ENCODE measurements at regions not wholly inside any gene's neighbourhood (a gene's known extent, or its start where the extent isn't known, plus 50 kb on each side); places are given as distances from the start of the nearest gene placed in this dataset.
A peak's percentile ranks its signal among the peaks of the same experiment; 100 is the strongest.

DNA sequence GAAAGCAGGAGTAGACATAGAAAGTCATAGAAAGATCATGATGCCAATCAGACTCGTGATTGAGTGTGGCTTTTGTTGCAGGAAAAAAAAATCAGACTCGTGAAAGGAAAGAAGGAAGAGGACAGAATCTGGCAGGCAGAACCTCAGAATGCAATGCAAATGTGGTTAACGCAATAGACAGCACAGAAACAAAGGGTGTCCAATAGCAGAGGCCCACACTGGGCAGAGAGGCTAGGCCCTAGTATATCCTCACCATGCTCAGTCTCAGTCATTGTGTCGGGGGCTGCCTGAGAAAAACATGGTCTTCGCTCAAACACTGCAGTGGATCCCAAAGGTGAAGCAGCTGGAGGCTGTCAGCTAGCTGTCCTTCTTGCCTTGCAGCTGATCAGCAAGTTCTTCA lies 102.8 kb upstream of the MAOA start:
- Histone ChIP-seq H3K9me3 (no peaks in the 10 kb centered on the region), H3K27ac (no peak overlapping the region), H3K4me1 (ENCODE audit: insufficient read depth) (no peaks in the 10 kb centered on the region), H3K36me3 (no peaks in the 10 kb centered on the region), H3K27me3 (no peaks in the 10 kb centered on the region), H3K4me3 (no peak overlapping the region)
- intact Hi-C loops (cut with DNase I): no loop called here
- TF ChIP-seq POLR2A (IDR thresholded peaks at IDR 0.05) (no peak), EP300 (IDR thresholded peaks at IDR 0.05) (no peak)
- TF ChIP-seq, protein P1, sequence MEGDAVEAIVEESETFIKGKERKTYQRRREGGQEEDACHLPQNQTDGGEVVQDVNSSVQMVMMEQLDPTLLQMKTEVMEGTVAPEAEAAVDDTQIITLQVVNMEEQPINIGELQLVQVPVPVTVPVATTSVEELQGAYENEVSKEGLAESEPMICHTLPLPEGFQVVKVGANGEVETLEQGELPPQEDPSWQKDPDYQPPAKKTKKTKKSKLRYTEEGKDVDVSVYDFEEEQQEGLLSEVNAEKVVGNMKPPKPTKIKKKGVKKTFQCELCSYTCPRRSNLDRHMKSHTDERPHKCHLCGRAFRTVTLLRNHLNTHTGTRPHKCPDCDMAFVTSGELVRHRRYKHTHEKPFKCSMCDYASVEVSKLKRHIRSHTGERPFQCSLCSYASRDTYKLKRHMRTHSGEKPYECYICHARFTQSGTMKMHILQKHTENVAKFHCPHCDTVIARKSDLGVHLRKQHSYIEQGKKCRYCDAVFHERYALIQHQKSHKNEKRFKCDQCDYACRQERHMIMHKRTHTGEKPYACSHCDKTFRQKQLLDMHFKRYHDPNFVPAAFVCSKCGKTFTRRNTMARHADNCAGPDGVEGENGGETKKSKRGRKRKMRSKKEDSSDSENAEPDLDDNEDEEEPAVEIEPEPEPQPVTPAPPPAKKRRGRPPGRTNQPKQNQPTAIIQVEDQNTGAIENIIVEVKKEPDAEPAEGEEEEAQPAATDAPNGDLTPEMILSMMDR (IDR thresholded peaks at IDR 0.05): no peak
- WGBS, 3 donors: 71 to 78% (median 75%) methylated on average over 5 of the region's 5 CpGs
- no peak for DNase-seq

DNA sequence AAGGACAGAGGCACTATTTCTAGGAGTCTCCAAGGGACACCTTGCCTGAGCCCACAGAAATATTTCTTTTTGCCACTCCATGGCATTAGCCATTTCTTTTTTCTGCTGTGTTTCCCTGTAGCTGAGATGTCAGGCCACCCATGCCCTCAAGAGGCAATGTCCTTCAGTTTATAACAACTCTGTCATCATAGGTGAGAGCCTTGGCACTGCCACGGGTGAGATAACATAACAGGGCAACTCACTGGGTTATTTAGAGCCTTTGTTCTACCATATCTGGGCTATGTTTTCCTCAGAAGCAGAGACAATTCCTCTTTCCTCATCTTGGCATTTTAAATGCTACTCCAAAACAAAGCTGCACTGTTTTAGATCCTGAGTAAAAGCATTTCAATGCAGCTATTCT lies 99.9 kb upstream of the MAOA start:
- Histone ChIP-seq H3K9me3 (no peaks in the 10 kb centered on the region), H3K27ac (no peak overlapping the region), H3K27me3 (no peaks in the 10 kb centered on the region), H3K36me3 (no peaks in the 10 kb centered on the region), H3K4me3 (no peak overlapping the region), H3K4me1 (ENCODE audit: insufficient read depth) (no peaks in the 10 kb centered on the region)
- WGBS, 3 donors: 24 to 34% (median 32%) methylated on average over 1 of the region's 1 CpG
- DNase-seq: no peak
- intact Hi-C loops (cut with DNase I): loop anchor here in 1 of 4 donors (5.0 kb wide), 1 partner anchor 196 kb away; no protein-coding TSS in a partner anchor
- TF ChIP-seq, protein P1 (IDR thresholded peaks at IDR 0.05): no peak
- TF ChIP-seq POLR2A (IDR thresholded peaks at IDR 0.05) (no peak), EP300 (IDR thresholded peaks at IDR 0.05) (no peak)

DNA sequence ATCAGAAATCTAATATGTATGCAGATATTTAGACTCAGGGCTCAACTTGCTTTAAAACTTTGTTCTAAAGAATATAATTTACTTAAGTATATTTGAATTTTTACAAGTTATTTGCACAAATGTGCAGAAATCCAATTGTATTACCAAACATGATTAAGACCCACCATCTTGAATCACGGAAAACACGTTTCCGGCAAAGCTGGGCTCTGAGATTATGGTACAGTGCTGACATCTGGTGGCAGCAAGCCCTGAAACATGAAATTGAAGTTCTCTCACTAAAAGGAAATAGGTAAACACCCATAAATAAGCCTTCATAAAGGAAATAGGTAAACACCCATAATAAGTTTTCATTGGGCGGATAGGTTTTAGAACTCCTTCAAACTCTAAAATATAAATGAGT lies 98.3 kb upstream of the MAOA start:
- no peaks in the 10 kb centered on the region for H3K4me1 ChIP-seq (ENCODE audit: insufficient read depth)
- H3K27ac ChIP-seq: no peak overlapping the region
- DNase-seq: peak; percentile 14 to 57 (median 53)
- 11 to 13% (median 12%) methylated on average over 4 of the region's 4 CpGs for WGBS, 3 donors
- H3K27me3 ChIP-seq: no peaks in the 10 kb centered on the region
- no peaks in the 10 kb centered on the region for H3K36me3 ChIP-seq
- TF ChIP-seq, protein P1 (IDR thresholded peaks at IDR 0.05): peak in 1 of 3 donors; percentile 31
- TF ChIP-seq EP300 (IDR thresholded peaks at IDR 0.05): no peak
- no peaks in the 10 kb centered on the region for H3K9me3 ChIP-seq
- intact Hi-C loops (cut with DNase I): loop anchor here in 1 of 4 donors (5.0 kb wide), 1 partner anchor 195 kb away; no protein-coding TSS in a partner anchor
- H3K4me3 ChIP-seq: no peak overlapping the region

DNA sequence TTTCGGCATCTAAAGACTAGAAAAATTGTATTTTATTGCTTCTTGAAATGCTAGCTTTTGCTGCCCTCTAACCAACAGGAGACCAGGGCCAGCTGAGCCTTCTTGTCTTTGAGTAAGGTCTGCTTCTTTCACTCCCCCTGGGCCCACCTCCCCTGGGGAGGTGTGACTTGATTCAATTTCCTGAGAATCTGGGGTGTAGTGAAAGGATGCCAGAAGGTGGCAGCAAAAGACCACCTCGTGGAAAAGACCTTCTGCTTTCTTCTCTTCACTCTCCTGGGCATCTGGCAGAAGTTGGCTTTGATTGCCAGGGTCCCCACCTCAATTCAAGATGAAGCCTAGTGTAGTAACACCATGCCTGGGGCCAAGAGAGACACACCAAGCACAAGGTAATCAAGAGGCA lies 96.5 kb upstream of the MAOA start:
- Histone ChIP-seq H3K36me3 (no peaks in the 10 kb centered on the region), H3K9me3 (no peaks in the 10 kb centered on the region), H3K27ac (no peak overlapping the region), H3K4me1 (ENCODE audit: insufficient read depth) (no peaks in the 10 kb centered on the region), H3K27me3 (no peaks in the 10 kb centered on the region), H3K4me3 (no peak overlapping the region)
- TF ChIP-seq, protein P1 (IDR thresholded peaks at IDR 0.05): peak; percentile 24 to 74 (median 44)
- no peak for TF ChIP-seq POLR2A (IDR thresholded peaks at IDR 0.05)
- 40 to 45% (median 44%) methylated on average over 2 of the region's 2 CpGs for WGBS, 3 donors
- intact Hi-C loops (cut with DNase I): loop anchor here (5.0 to 10.0 kb wide), 3 partner anchors 188 to 685 kb away; no protein-coding TSS in a partner anchor
- DNase-seq: peak; percentile 32 to 69 (median 41)
